ENCODE measurements at regions not wholly inside any gene's neighbourhood (a gene's known extent, or its start where the extent isn't known, plus 50 kb on each side); places are given as distances from the start of the nearest gene placed in this dataset.

- no peak overlapping the region for H3K27ac ChIP-seq (ENCODE audit: low read depth, low read length, poor library complexity, severe bottlenecking)
- TF ChIP-seq EZH2phosphoT487 (IDR thresholded peaks at IDR 0.05; ENCODE audit: borderline replicate concordance, low read depth, low read length) (no peak), CTCF (conservative IDR thresholded peaks at IDR 0.05; ENCODE audit: low read length) (no peak)
- H2AFZ ChIP-seq (ENCODE audit: low read length), result no peak overlapping the region
- H3K4me2 ChIP-seq (ENCODE audit: low read length), result no peak overlapping the region
- no TSS peak for BruUV-seq (replicated peaks)
- ChIA-PET POLR2A (interaction anchor here (0.7 to 1.0 kb wide), 2 partner anchors 75 to 216 kb away, joined by 3 read pairs; no protein-coding TSS in a partner anchor), CTCF (ENCODE audit: unreplicated experiment) (no interaction called here)
- no peaks in the 10 kb centered on the region for H3K36me3 ChIP-seq (ENCODE audit: insufficient read depth, low read length)
- no peaks in the 10 kb centered on the region for H3K9me3 ChIP-seq (ENCODE audit: low read length)
- intact Hi-C loops (cut with micrococcal nuclease; ENCODE audit: unreplicated experiment), result no loop called here
- no peaks in the 10 kb centered on the region for H4K20me1 ChIP-seq (ENCODE audit: insufficient read depth, low read length)
- H3K4me3 ChIP-seq (ENCODE audit: low read depth, low read length, poor library complexity, severe bottlenecking), result no peak overlapping the region
- no peaks in the 10 kb centered on the region for H3K4me1 ChIP-seq (ENCODE audit: insufficient read depth, low read length, poor library complexity, severe bottlenecking)
- H3K9me2 ChIP-seq (ENCODE audit: insufficient read depth, low read length), result no peaks in the 10 kb centered on the region
- no peaks in the 10 kb centered on the region for H3K79me2 ChIP-seq (ENCODE audit: insufficient read depth, low read depth, low read length)
- no peak for DNase-seq (ENCODE audit: low spot score)
These were observed 91.5 kb downstream of the RPL22L1 start for GRCh38 chr3:170778240-170779217.

- intact Hi-C loops (cut with micrococcal nuclease; ENCODE audit: unreplicated experiment), result no loop called here
- ChIA-PET CTCF (ENCODE audit: unreplicated experiment) (no interaction called here), POLR2A (no interaction called here)
- Histone ChIP-seq H4K20me1 (ENCODE audit: insufficient read depth, low read length) (no peaks in the 10 kb centered on the region), H2AFZ (ENCODE audit: low read length) (no peak overlapping the region), H3K9me3 (ENCODE audit: low read length) (no peaks in the 10 kb centered on the region), H3K4me2 (ENCODE audit: low read length) (no peak overlapping the region), H3K27ac (ENCODE audit: low read depth, low read length, poor library complexity, severe bottlenecking) (no peak overlapping the region), H3K9me2 (ENCODE audit: insufficient read depth, low read length) (no peaks in the 10 kb centered on the region), H3K4me1 (ENCODE audit: insufficient read depth, low read length, poor library complexity, severe bottlenecking) (no peaks in the 10 kb centered on the region), H3K79me2 (ENCODE audit: insufficient read depth, low read depth, low read length) (no peaks in the 10 kb centered on the region), H3K4me3 (ENCODE audit: low read depth, low read length, poor library complexity, severe bottlenecking) (no peak overlapping the region), H3K36me3 (ENCODE audit: insufficient read depth, low read length) (no peaks in the 10 kb centered on the region)
- DNase-seq (ENCODE audit: low spot score), result no peak
- BruUV-seq (replicated peaks), result no TSS peak
- TF ChIP-seq CTCF (conservative IDR thresholded peaks at IDR 0.05; ENCODE audit: low read length), result no peak
These were observed 92.5 kb downstream of the RPL22L1 start for GRCh38 chr3:170777564-170777926.

GRCh38 chr3:170776887-170777563 is 93.0 kb downstream of the RPL22L1 start:
- Histone ChIP-seq H3K9me2 (ENCODE audit: insufficient read depth, low read length) (no peaks in the 10 kb centered on the region), H3K4me2 (ENCODE audit: low read length) (no peak overlapping the region), H3K9me3 (ENCODE audit: low read length) (no peaks in the 10 kb centered on the region), H3K36me3 (ENCODE audit: insufficient read depth, low read length) (no peaks in the 10 kb centered on the region), H2AFZ (ENCODE audit: low read length) (no peak overlapping the region), H3K4me1 (ENCODE audit: insufficient read depth, low read length, poor library complexity, severe bottlenecking) (no peaks in the 10 kb centered on the region), H3K4me3 (ENCODE audit: low read depth, low read length, poor library complexity, severe bottlenecking) (no peak overlapping the region), H3K27ac (ENCODE audit: low read depth, low read length, poor library complexity, severe bottlenecking) (no peak overlapping the region), H3K79me2 (ENCODE audit: insufficient read depth, low read depth, low read length) (no peaks in the 10 kb centered on the region), H4K20me1 (ENCODE audit: insufficient read depth, low read length) (no peaks in the 10 kb centered on the region)
- intact Hi-C loops (cut with micrococcal nuclease; ENCODE audit: unreplicated experiment), result no loop called here
- TF ChIP-seq CTCF (conservative IDR thresholded peaks at IDR 0.05; ENCODE audit: low read length) (no peak), EZH2phosphoT487 (IDR thresholded peaks at IDR 0.05; ENCODE audit: borderline replicate concordance, low read depth, low read length) (no peak)
- BruUV-seq (replicated peaks), result no TSS peak
- CTCF ChIA-PET (ENCODE audit: unreplicated experiment), result no interaction called here
- DNase-seq (ENCODE audit: low spot score), result no peak
- POLR2A ChIA-PET, result no interaction called here

Measured in OCI-LY7 (cell line).